SHP77 treated with DMSO at 0.1 percent for 48 hours (cell line): ENCODE measurements at regions not wholly inside any gene's neighbourhood (a gene's known extent, or its start where the extent isn't known, plus 50 kb on each side); places are given as distances from the start of the nearest gene placed in this dataset.
"Not testable (repeated sequence)": the region's sequence is repeated elsewhere in the genome, so short reads cannot be mapped to it uniquely, and the experiment has no call there.

ENCODE experiments used
- DNase-seq: peaks from one replicate; lab custom pipeline; 2025; lab: John Stamatoyannopoulos, UW

DNA sequence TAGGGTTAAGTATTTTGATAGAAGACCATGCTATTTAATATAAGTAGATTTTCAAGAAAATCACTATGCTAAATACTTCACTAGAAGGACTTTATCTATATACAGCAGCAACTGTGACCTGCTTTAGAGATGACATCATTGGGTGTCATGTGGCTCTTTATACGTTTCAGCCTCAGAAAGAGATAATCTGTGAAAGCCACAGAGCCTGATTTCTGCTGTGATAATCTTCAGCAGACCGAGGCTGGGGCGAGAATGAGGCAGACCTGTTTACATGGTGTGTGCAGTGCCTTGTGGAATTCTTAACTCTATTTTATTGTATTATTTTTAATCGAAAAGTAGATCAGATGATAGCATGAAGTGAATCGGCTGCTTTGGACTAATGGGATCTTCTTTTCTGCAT is 471.2 kb downstream of the MFSD1 start:
- DNase-seq = no peak

DNA sequence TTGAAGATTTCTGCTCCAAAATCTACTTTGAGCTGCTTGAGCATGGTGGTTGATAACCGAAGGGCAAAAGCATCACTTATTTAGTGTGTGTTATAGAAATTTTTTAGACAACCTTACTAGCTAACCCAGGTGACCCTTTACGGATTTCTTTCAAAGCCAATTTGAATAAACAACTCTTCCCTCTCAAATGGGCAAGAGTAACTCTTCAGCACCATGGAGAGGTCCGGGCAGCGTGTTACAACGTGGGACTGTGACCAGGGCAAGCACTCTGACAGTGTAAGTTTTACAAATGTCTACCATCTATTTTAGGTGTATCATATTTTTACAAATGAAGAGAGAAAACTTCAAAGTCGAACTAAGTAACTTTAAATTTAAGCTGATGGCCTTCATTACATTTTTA is 471.8 kb downstream of the MFSD1 start:
- no peak for DNase-seq

DNA sequence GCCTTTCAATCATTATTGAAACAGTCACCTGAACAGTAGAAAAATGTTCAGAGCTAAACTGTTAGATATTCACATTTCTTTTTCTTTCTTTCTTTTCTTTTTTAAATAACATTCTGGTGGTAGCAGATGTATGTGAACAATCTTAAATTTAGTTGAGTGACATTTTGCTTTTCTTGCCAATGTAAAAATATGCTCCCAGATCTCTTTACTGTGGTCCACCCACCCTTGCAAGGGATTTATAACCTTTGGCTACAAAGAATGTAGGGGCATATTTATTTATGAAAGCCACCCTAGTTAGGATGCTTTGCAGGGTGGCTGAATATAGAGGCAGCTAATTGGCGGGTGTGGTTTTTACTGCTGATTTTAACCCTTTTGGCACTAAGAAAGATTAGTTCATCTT is 473.9 kb downstream of the MFSD1 start:
- no peak for DNase-seq

GRCh38 chr3:159277814-159278213 is 476.0 kb downstream of the MFSD1 start:
- DNase-seq = no peak

DNA sequence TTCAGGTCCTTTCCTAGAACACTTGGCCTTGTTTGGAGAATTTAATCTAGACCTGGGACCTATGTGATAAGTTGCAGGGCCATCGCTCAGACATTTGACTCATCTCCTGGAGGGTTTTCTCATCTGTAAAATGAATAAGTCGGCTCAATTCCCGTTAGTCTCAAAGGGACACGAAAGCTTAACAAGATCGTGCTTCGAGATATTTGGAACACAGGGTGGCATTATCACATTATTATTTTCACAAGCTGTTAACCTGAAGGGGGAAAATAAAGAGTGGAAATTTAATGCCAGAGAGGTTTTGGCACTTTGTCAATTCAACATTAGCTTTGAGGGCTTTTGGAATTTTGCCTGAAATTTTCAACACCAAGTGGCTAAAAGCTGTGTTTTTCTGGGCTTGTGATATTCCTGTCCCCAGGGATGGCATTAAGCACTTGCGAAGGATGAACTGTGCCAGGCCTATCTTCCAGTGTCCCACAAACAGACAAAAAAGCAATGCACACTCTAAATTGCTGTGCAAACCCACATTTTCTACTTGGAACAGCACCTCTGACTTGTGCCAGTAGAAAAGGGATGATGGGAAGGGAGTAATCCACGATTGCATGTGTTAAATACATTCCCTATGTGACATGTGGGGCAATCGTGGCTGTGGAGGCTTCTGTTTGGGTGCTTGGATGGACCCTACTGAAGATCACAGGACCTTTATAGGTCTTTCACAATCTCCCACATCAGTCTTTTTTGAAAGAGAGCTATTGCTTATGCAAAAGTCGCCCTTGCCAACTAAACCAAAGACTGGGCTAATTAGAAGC is 478.7 kb downstream of the MFSD1 start:
- no peak for DNase-seq

- no peak for DNase-seq
Measured at GRCh38 chr3:159293493-159293892, 491.6 kb downstream of the MFSD1 start.

DNA sequence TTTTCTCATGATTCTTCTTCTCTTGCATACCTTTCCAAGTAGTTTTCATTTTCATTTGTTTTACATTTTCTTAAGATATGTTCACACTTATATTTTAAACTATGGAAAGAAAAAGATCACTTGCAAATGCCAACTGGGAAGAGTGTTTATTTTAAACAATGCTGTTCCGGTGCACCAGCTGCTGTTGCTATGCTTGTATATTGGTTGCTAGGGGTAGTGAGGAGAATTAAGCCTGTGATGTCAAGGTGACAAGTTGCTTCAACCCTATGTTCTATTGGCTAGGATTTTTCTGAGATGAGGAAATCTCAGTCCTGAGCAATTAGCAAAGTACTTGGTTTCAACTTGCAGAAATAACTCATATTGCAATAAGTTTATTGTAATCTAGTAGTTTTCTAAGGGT is 500.1 kb downstream of the MFSD1 start:
- DNase-seq = no peak

GRCh38 chr3:159305017-159305416 is 503.2 kb downstream of the MFSD1 start:
- DNase-seq = no peak

DNA sequence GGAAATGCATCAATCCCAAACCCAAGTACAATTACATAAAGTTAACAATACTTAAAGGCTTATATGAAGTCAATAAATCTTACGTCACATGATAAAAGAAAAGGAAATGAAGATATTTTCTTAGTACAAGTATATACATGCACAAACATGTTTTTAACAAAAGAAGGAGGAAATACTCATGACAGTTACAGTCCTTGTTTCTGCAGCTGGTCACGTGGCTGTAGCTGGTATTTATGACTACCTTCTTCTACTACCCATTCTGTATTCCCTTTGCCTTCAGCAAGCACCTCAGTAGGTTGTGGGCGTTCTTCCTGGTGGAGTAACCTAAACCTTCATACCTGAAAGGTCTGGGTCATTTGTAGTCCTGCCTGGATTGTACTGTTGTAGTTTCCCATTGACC is 514.9 kb downstream of the MFSD1 start:
- DNase-seq = not testable (repeated sequence)

DNA sequence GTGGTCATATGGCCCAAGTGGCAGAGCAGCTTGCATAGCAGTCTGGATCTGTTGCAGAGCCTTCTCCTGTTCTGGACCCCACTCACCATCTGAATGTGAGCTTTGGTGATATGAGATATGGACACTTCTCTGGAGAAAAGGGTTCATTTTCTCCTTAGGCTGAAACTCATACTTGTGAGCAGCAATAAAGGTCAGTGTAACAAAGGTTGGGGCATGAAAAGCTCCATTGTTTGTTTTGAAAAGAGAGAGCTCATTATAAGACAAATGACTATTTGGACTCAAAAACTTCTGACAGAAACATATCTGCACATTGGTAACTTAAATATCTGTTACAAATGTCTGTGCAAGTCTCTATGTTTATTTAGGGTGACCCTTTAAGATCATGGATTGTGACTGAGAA is 517.3 kb downstream of the MFSD1 start:
- DNase-seq = no peak

DNA sequence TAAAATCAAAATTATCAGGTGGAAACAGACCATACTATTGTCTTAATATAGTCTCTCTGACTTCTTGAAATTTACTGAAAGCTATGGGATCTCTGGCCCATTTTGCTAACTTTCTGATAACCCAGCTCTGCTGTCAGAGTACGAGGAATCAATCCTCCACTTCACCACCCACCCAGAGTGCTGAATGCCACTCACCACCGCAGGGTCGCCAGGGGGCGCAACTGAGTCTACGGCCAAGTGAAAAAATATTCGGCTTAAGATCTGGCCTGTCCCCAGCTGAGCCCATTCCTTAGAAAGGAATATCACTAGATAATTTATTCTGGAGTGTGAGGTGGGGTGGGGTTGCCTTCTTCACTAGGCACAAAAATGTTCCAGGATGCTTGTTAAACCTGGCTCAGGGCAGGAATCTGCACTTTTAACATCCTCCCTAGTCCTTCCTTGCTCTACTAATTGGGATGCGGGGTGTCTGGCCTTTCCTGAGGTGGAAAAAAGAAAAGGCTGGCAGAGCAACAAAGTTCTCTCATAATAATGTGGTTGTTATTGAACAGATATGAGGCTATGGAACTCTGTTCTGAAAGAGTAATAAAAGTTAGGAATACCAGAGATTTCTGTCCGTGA is 520.6 kb downstream of the MFSD1 start:
- DNase-seq = no peak

DNA sequence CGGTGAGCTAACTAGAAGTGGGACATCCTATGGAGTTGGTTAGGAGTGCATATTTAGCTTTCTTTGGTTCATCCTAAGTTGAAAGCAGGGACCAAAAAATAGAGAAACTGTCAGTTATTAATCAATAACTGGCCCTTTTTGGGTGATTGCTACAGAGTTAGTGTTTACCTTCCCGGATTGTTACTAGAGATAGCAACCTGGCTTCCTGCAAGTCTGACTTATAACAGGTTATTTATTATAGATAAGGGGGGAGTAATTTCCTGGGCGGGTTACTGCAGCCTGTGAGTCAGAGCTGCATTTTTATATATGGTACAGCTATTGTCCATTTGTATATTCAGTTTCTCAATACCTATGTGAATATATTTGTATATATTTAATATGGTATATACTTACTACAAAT is 522.0 kb downstream of the MFSD1 start:
- no peak for DNase-seq

DNA sequence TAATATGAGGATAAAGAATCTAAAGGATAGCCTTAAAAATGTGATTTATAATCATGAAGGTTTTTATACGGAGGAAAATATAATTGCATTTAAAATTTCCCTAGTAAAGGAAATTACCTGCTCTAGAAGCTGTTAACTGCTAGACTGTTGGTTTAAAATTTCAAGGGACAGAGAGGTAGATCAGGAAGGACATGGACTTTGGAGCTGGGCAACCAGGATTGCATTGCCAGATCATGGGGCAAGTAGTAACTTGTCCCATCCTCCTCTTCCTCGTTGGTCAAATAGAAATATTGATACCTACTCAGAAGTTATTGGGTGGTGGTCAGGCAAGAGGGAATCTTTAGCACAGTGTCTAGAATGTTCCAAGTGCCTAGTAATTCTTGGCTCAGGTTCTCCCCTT is 525.1 kb downstream of the MFSD1 start:
- DNase-seq = no peak

GRCh38 chr3:159332535-159333099 is 530.8 kb downstream of the MFSD1 start:
- DNase-seq = no peak

DNA sequence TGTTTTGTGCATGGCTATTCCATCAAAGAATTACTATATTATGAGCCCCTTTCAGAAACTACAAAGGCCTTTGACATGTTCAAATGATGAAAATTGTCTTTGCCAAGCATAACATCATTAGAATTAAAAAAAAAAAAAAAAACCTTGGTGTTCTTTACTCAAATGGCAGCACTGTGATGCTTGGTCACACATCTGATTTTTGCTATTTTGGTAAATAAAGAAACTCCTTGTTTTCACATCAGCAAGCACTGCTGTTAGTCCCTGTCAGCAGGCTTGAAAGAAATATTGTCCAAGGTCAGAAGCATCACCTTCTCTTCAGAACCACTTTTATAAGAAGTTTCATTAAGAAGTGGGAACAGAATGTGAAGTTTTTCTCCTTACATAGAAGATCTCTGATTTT is 537.3 kb downstream of the MFSD1 start:
- no peak for DNase-seq

DNA sequence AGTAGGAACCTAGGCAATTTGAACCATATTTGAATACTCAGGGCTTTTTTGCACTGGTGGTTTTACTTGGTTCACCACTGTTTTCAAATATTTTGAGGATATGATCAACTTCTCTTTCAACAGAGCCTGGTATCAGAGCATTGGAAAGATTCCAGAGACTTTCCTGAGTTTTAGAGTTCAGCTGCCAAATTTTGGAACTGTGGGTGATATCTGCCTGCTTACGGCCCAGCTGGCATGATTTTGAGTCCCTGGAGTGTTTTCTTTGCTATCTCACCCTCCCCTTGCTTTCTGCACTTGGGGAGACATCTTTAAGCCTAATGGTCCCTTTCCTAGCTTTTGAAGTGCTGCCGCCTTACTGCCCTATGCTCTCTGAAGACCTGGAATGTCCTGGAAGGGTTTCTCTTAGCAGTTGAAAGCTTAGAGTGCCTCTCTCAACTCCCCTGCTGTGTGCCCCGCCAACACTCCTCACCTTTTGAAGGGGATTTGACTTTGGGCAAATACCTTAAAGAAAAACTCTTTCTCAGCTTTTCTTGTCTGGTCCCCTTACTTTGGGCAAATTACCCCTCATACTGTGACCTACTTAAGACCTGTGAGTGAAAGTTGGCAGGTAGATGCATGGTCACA is 539.1 kb downstream of the MFSD1 start:
- DNase-seq = no peak

GRCh38 chr3:159346271-159346903 is 544.5 kb downstream of the MFSD1 start:
- no peak for DNase-seq

- no peak for DNase-seq
Measured at GRCh38 chr3:159348431-159348830, 546.6 kb downstream of the MFSD1 start.

- DNase-seq = no peak
Measured at GRCh38 chr3:159356606-159357005, 554.8 kb downstream of the MFSD1 start.

GRCh38 chr3:159364511-159364910 is 562.7 kb downstream of the MFSD1 start:
- DNase-seq = no peak

DNA sequence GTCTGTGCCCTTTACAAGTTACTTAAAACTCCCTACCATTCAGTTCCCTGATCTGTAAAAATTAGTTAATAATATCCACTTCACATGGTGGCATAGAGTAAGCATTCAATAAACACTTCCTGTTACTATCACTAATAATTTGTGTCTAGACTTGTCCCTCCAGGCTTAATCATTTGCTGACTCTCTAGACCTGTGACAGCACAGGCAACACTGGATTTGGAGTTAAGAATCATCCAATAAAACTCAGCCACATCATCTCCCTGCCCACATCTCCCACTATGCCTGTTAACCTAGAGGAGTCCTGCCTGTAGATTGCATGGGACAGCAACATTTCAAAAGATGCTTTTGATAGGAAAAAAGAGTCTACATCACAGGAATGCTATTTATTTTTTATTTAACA is 564.6 kb downstream of the MFSD1 start:
- DNase-seq = no peak

DNA sequence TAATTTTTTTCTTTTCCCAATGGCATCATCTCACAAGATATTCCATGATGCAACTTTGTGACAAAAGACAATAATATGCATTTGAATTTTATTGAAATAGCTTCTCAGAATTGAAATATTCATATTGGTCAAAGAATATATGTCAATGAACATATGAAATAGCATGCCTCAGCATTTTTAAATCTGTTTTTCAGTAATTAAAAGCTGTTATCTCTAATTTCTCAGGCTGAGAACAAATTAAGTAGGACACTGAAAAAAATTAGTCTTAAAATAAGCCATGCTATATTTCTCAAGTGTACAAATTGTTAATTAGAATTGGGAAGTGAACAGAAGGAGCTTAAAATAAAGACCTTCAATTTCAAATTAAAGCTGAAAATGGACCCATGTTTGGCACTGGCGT is 570.1 kb downstream of the MFSD1 start:
- no peak for DNase-seq
